ENCODE measurements at regions not wholly inside any gene's neighbourhood (a gene's known extent, or its start where the extent isn't known, plus 50 kb on each side); places are given as distances from the start of the nearest gene placed in this dataset.
A peak's percentile ranks its signal among the peaks of the same experiment; 100 is the strongest.
"Not testable (repeated sequence)": the region's sequence is repeated elsewhere in the genome, so short reads cannot be mapped to it uniquely, and the experiment has no call there.

GRCh38 chr10:22810643-22811465 lies 96.5 kb upstream of the PIP4K2A start:
- H3K27ac ChIP-seq = no peak overlapping the region
- no peak for ATAC-seq
- no peaks in the 10 kb centered on the region for H3K36me3 ChIP-seq
- no peaks in the 10 kb centered on the region for H3K9me3 ChIP-seq
- TF ChIP-seq CTCF (IDR thresholded peaks at IDR 0.05) = no peak
- intact Hi-C loops (cut with DNase I) = no loop called here
- H3K27me3 ChIP-seq = no peaks in the 10 kb centered on the region
- no peak for DNase-seq
- no peak overlapping the region for H3K4me3 ChIP-seq
- H3K4me1 ChIP-seq = no peaks in the 10 kb centered on the region

GRCh38 chr10:22807238-22807637 lies 92.9 kb upstream of the PIP4K2A start:
- Histone ChIP-seq H3K4me3 (no peak overlapping the region), H3K27ac (no peak overlapping the region), H3K4me1 (peaks cover 14% of the 10 kb centered on the region), H3K27me3 (no peaks in the 10 kb centered on the region), H3K36me3 (no peaks in the 10 kb centered on the region), H3K9me3 (no peaks in the 10 kb centered on the region)
- ATAC-seq = no peak
- no peak for DNase-seq
- intact Hi-C loops (cut with DNase I) = no loop called here
- TF ChIP-seq CTCF (IDR thresholded peaks at IDR 0.05) = no peak

- peak; percentile 13 for TF ChIP-seq CTCF (IDR thresholded peaks at IDR 0.05)
- Histone ChIP-seq H3K27me3 (no peaks in the 10 kb centered on the region), H3K9me3 (no peaks in the 10 kb centered on the region), H3K27ac (no peak overlapping the region), H3K4me1 (peaks cover 14% of the 10 kb centered on the region), H3K4me3 (no peak overlapping the region), H3K36me3 (no peaks in the 10 kb centered on the region)
- ATAC-seq (peak; percentile 51), DNase-seq (no peak)
- intact Hi-C loops (cut with DNase I) = no loop called here
These were observed 90.9 kb upstream of the PIP4K2A start for GRCh38 chr10:22805304-22805703.

GRCh38 chr10:22803261-22803885 lies 89.0 kb upstream of the PIP4K2A start:
- TF ChIP-seq CTCF (IDR thresholded peaks at IDR 0.05) = no peak
- ATAC-seq = no peak
- Histone ChIP-seq H3K4me1 (peaks cover 14% of the 10 kb centered on the region), H3K27me3 (no peaks in the 10 kb centered on the region), H3K9me3 (no peaks in the 10 kb centered on the region), H3K4me3 (no peak overlapping the region), H3K27ac (no peak overlapping the region), H3K36me3 (no peaks in the 10 kb centered on the region)
- DNase-seq = no peak
- intact Hi-C loops (cut with DNase I) = no loop called here

- ATAC-seq (no peak), DNase-seq (no peak)
- H3K4me1 ChIP-seq = peaks cover 14% of the 10 kb centered on the region
- H3K4me3 ChIP-seq = no peak overlapping the region
- no peaks in the 10 kb centered on the region for H3K36me3 ChIP-seq
- intact Hi-C loops (cut with DNase I) = no loop called here
- H3K27me3 ChIP-seq = no peaks in the 10 kb centered on the region
- no peaks in the 10 kb centered on the region for H3K9me3 ChIP-seq
- H3K27ac ChIP-seq = no peak overlapping the region
- no peak for TF ChIP-seq CTCF (IDR thresholded peaks at IDR 0.05)
These were observed 87.4 kb upstream of the PIP4K2A start for GRCh38 chr10:22801785-22802184.

- H3K9me3 ChIP-seq; H3K27ac ChIP-seq; intact Hi-C loops (cut with DNase I); H3K27me3 ChIP-seq; H3K36me3 ChIP-seq; H3K4me1 ChIP-seq; DNase-seq; ATAC-seq; H3K4me3 ChIP-seq: not testable (repeated sequence)
These were observed 83.4 kb upstream of the PIP4K2A start for GRCh38 chr10:22797796-22798195.

Measured in upper lobe of right lung (tissue), 1 donor.